Fibroblast of lung (primary cell): ENCODE measurements at regions not wholly inside any gene's neighbourhood (a gene's known extent, or its start where the extent isn't known, plus 50 kb on each side); places are given as distances from the start of the nearest gene placed in this dataset.

Source experiments
- CTCF ChIP-seq, 2 donors: IDR thresholded peaks in 1 of 2; conservative IDR thresholded peaks in 1 of 2; 1 replicate in 1 of 2; 2 replicates in 1 of 2; pipeline ENCODE4 v1.5.1; 2011 to 2012; ENCODE audit warnings: low read length in 2 of 2, control low read depth in 1 of 2, inconsistent platforms in 1 of 2, low read depth in 1 of 2, mild to moderate bottlenecking in 1 of 2
- EZH2 ChIP-seq: IDR thresholded peaks from 2 replicates; pipeline ENCODE4 v1.5.1; 2012; ENCODE audit warnings: low read length, control low read depth, mild to moderate bottlenecking; ENCODE audit errors: missing control alignments

- TF ChIP-seq EZH2 (no peak), CTCF (conservative IDR thresholded peaks at IDR 0.05 in 1 of 2, IDR thresholded peaks at IDR 0.05 in 1 of 2; ENCODE audit: low read depth in 1 of 2, low read length in 2 of 2) (no peak)
Measured at GRCh38 chr5:98722188-98722587, 51.3 kb upstream of the RGMB start.
